ENCODE measurements at regions not wholly inside any gene's neighbourhood (a gene's known extent, or its start where the extent isn't known, plus 50 kb on each side); places are given as distances from the start of the nearest gene placed in this dataset.
A peak's percentile ranks its signal among the peaks of the same experiment; 100 is the strongest.

DNA sequence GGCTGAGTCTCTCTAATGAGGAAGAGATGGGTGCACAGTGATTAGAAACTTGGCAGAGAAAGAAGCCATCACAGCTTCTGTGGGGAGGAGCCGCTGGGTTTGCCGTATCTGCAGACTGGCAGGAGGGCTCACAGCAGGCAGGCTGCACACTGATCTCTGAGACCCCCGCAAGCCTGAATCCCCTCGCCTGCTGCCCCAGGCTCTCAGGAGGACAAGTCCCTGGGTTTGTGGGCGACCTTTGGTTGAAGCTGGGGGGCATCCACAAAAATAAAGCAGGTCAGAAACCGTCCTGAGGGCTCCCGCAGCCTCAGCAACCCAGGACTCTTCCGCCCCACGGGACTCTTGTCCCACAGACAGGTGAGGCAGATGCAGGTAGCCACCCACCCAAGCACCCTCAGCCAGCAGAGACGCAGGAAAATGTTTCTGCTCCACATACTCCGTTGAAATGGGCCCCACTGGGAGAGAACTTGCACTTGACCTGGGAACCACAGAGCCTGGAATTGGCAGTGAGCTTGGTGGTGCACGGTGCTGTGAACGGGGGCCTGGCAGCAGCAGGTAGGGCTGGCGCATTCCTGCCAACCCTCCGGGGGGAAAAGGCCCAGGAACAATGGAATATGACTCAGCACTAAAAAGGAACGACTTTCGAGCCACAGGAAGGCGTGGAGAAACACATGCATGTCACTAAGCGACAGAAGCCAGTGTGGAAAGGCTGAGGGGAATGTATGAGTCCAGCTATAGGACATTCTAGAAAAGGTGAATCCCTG lies 89.9 kb downstream of the YTHDF1 start:
- Histone ChIP-seq H4K8ac (ENCODE audit: low read depth, low read length) (no peak overlapping the region), H2AFZ (ENCODE audit: low read length) (no peak overlapping the region), H4K91ac (ENCODE audit: low read depth, low read length, poor library complexity) (no peak overlapping the region), H3K79me1 (ENCODE audit: low read depth, low read length) (no peaks in the 10 kb centered on the region), H2BK15ac (ENCODE audit: low read length) (no peak overlapping the region), H2BK12ac (ENCODE audit: low read length) (no peak overlapping the region), H3K27me3 (ENCODE audit: control insufficient read depth in 3 of 3, insufficient read depth in 3 of 3, low read depth in 1 of 3, low read length in 3 of 3) (peaks cover 0 to 65% (median 2%) of the 10 kb centered on the region in 3 experiments), H2AK5ac (ENCODE audit: low read depth, low read length) (no peak overlapping the region), H3K23ac (ENCODE audit: low read depth, low read length, poor library complexity) (no peak overlapping the region), H3K4ac (ENCODE audit: low read length) (no peak overlapping the region), H3K18ac (ENCODE audit: low read length) (no peak overlapping the region), H2BK5ac (ENCODE audit: low read length) (no peak overlapping the region), H3K27ac (replicated peaks; ENCODE audit: low read length) (no peak overlapping the region), H3K14ac (ENCODE audit: low read length) (no peak overlapping the region), H3K9ac (ENCODE audit: low read depth, low read length, poor library complexity) (no peak overlapping the region), H3K9me3 (replicated peaks in 1 of 2; ENCODE audit: control insufficient read depth in 2 of 2, insufficient read depth in 1 of 2, low read depth in 1 of 2, low read length in 2 of 2) (no peaks in the 10 kb centered on the region), H3K4me1 (ENCODE audit: control insufficient read depth in 2 of 2, insufficient read depth in 1 of 2, low read depth in 1 of 2, low read length in 2 of 2) (peaks cover 7 to 11% of the 10 kb centered on the region in 2 donors), H3K36me3 (replicated peaks in 1 of 2; ENCODE audit: control insufficient read depth in 2 of 2, insufficient read depth in 2 of 2, low read length in 2 of 2) (no peaks in the 10 kb centered on the region), H3K4me2 (ENCODE audit: insufficient read depth, low read length, poor library complexity, severe bottlenecking) (no peak overlapping the region), H3K4me3 (ENCODE audit: low read length in 2 of 2) (no peak overlapping the region), H2BK120ac (ENCODE audit: low read depth, low read length) (no peak overlapping the region)
- no peak for DNase-seq (ENCODE audit: low spot score)
- WGBS, 2 donors (ENCODE audit: extremely low coverage in 2 of 2, insufficient read length in 2 of 2, insufficient replicate concordance in 1 of 2) = no CpG with 5 or more reads among the region's 19 CpGs

DNA sequence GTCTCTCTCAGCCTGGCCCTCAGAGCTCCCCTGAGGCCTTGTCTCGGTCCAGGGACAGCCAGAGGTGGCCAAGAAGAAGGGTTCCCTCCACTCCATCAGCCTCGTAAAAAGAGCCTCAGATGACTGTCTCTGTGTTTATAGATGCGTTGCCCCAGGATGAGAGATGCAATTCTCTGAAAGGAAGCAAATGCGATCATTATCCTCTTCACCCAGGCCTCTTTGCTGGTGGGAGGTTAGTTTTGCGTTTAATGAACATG lies 90.4 kb downstream of the YTHDF1 start:
- H4K91ac ChIP-seq (ENCODE audit: low read depth, low read length, poor library complexity) = no peak overlapping the region
- no peak overlapping the region for H3K4me3 ChIP-seq (ENCODE audit: low read length in 2 of 2)
- peaks cover 0 to 60% (median 2%) of the 10 kb centered on the region in 3 experiments for H3K27me3 ChIP-seq (ENCODE audit: control insufficient read depth in 3 of 3, insufficient read depth in 3 of 3, low read depth in 1 of 3, low read length in 3 of 3)

DNA sequence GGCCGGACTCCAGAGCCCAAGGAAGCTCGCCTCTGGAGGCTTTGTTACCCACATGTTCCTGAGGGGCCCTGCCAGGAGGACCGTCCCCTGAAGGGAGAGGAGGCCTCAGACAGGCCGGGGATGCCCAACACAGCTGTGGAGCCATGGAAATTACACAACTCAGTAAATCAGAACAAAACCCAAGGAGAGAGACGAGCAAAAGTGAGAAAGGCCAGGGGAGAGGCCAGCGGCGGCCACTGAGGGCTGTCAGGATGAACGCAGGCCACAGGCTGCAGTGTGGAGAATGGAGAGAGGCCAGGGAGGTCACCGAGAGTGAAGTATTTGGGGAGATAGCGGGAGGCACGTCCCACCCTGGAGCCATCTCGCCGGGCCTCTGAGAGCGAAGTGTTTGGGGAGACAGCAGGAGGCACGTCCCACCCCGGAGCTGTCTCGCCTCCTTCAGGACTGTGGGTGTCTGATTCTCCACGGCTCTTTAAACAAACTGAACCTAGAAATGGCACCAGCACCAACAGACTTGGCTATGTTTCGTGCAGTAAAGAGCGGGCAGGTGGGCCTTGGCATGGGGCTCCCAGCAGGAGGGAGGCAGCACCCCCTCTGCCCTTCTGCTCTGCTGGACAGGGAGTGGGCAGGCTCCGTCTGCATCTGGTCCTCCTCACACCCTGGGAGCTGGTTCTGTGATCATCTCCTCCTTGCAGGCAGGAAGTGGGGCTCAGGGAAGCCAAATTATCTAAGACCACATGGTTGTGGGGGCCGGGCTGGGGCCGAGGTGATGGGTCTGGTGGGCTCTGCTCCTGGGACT lies 91.0 kb downstream of the YTHDF1 start:
- no CpG with 5 or more reads among the region's 23 CpGs for WGBS, 2 donors (ENCODE audit: extremely low coverage in 2 of 2, insufficient read length in 2 of 2, insufficient replicate concordance in 1 of 2)
- H3K36me3 ChIP-seq (replicated peaks in 1 of 2; ENCODE audit: control insufficient read depth in 2 of 2, insufficient read depth in 2 of 2, low read length in 2 of 2) = no peaks in the 10 kb centered on the region
- no peaks in the 10 kb centered on the region for H3K9me3 ChIP-seq (replicated peaks in 1 of 2; ENCODE audit: control insufficient read depth in 2 of 2, insufficient read depth in 1 of 2, low read depth in 1 of 2, low read length in 2 of 2)
- no peak overlapping the region for H2BK120ac ChIP-seq (ENCODE audit: low read depth, low read length)
- peaks cover 0 to 62% (median 2%) of the 10 kb centered on the region in 3 experiments for H3K27me3 ChIP-seq (ENCODE audit: control insufficient read depth in 3 of 3, insufficient read depth in 3 of 3, low read depth in 1 of 3, low read length in 3 of 3)
- H2BK15ac ChIP-seq (ENCODE audit: low read length) = no peak overlapping the region
- peak overlapping the region; percentile 75 for H3K18ac ChIP-seq (ENCODE audit: low read length)
- no peak overlapping the region for H3K4me2 ChIP-seq (ENCODE audit: insufficient read depth, low read length, poor library complexity, severe bottlenecking)
- H4K91ac ChIP-seq (ENCODE audit: low read depth, low read length, poor library complexity) = no peak overlapping the region
- no peak overlapping the region for H2BK12ac ChIP-seq (ENCODE audit: low read length)
- peak overlapping the region; percentile 2 for H3K9ac ChIP-seq (ENCODE audit: low read depth, low read length, poor library complexity)
- H3K79me1 ChIP-seq (ENCODE audit: low read depth, low read length) = peaks cover 4% of the 10 kb centered on the region
- H2BK5ac ChIP-seq (ENCODE audit: low read length) = no peak overlapping the region
- H3K23ac ChIP-seq (ENCODE audit: low read depth, low read length, poor library complexity) = no peak overlapping the region
- H3K14ac ChIP-seq (ENCODE audit: low read length) = no peak overlapping the region
- H3K4me3 ChIP-seq (ENCODE audit: low read length in 2 of 2) = no peak overlapping the region
- DNase-seq (ENCODE audit: low spot score) = no peak
- no peak overlapping the region for H2AFZ ChIP-seq (ENCODE audit: low read length)
- H2AK5ac ChIP-seq (ENCODE audit: low read depth, low read length) = no peak overlapping the region
- no peak overlapping the region for H3K4ac ChIP-seq (ENCODE audit: low read length)
- no peak overlapping the region for H4K8ac ChIP-seq (ENCODE audit: low read depth, low read length)
- H3K27ac ChIP-seq (replicated peaks; ENCODE audit: low read length) = peak overlapping the region; percentile 18
- H3K4me1 ChIP-seq (ENCODE audit: control insufficient read depth in 2 of 2, insufficient read depth in 1 of 2, low read depth in 1 of 2, low read length in 2 of 2) = peaks cover 4 to 8% of the 10 kb centered on the region in 2 donors

More for the DNA sequence above, 90.4 kb downstream of the YTHDF1 start:
- DNase-seq (ENCODE audit: low spot score) = no peak
- H3K4me1 ChIP-seq (ENCODE audit: control insufficient read depth in 2 of 2, insufficient read depth in 1 of 2, low read depth in 1 of 2, low read length in 2 of 2) = peaks cover 5 to 11% of the 10 kb centered on the region in 2 donors
- H3K14ac ChIP-seq (ENCODE audit: low read length) = no peak overlapping the region
- no peaks in the 10 kb centered on the region for H3K79me1 ChIP-seq (ENCODE audit: low read depth, low read length)
- no peak overlapping the region for H3K4me2 ChIP-seq (ENCODE audit: insufficient read depth, low read length, poor library complexity, severe bottlenecking)
- H3K9ac ChIP-seq (ENCODE audit: low read depth, low read length, poor library complexity) = no peak overlapping the region
- no peaks in the 10 kb centered on the region for H3K36me3 ChIP-seq (replicated peaks in 1 of 2; ENCODE audit: control insufficient read depth in 2 of 2, insufficient read depth in 2 of 2, low read length in 2 of 2)
- H2BK15ac ChIP-seq (ENCODE audit: low read length) = no peak overlapping the region
- no peak overlapping the region for H3K27ac ChIP-seq (replicated peaks; ENCODE audit: low read length)
- WGBS, 2 donors (ENCODE audit: extremely low coverage in 2 of 2, insufficient read length in 2 of 2, insufficient replicate concordance in 1 of 2) = no CpG with 5 or more reads among the region's 5 CpGs
- H2AK5ac ChIP-seq (ENCODE audit: low read depth, low read length) = no peak overlapping the region
- no peak overlapping the region for H2BK5ac ChIP-seq (ENCODE audit: low read length)
- no peaks in the 10 kb centered on the region for H3K9me3 ChIP-seq (replicated peaks in 1 of 2; ENCODE audit: control insufficient read depth in 2 of 2, insufficient read depth in 1 of 2, low read depth in 1 of 2, low read length in 2 of 2)
- no peak overlapping the region for H4K8ac ChIP-seq (ENCODE audit: low read depth, low read length)
- H2AFZ ChIP-seq (ENCODE audit: low read length) = no peak overlapping the region
- no peak overlapping the region for H3K23ac ChIP-seq (ENCODE audit: low read depth, low read length, poor library complexity)
- H3K18ac ChIP-seq (ENCODE audit: low read length) = no peak overlapping the region
- no peak overlapping the region for H2BK120ac ChIP-seq (ENCODE audit: low read depth, low read length)
- H2BK12ac ChIP-seq (ENCODE audit: low read length) = no peak overlapping the region
- no peak overlapping the region for H3K4ac ChIP-seq (ENCODE audit: low read length)

DNA sequence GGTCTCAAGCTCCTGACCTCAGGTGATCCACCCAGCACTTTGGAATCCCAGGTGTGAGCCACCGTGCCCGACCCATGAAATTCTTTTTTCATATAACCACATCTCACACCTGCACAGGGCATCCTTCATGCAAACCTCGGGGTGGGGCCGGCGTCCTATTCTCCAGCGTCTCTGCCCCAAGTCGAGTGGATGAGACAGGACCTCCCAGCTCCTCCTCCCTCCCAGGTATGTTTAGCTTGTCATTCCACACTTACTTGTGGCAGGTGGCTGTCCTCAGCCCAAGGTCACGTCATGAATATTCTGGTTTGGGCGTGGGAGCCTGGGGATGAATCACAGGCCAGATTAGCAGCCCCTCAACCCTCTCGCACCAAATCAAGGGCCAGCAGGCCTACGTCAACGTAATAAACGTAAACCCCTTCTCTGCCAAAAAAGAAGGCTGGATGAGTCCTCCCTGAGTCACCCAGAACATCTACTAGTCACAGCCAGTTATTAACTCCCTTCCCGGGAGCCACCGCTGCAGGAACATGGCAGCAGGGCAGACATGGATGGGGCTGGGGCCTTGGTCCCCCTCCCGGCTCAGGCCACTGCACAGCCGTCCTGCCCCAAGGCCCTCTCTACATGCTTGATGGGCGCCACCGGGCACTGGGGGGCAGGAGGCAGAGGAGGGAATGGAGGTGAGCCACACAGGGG lies 91.7 kb downstream of the YTHDF1 start:
- no peak overlapping the region for H3K14ac ChIP-seq (ENCODE audit: low read length)
- no peak overlapping the region for H3K4ac ChIP-seq (ENCODE audit: low read length)
- peaks cover 0 to 66% (median 2%) of the 10 kb centered on the region in 3 experiments for H3K27me3 ChIP-seq (ENCODE audit: control insufficient read depth in 3 of 3, insufficient read depth in 3 of 3, low read depth in 1 of 3, low read length in 3 of 3)
- no peak overlapping the region for H3K9ac ChIP-seq (ENCODE audit: low read depth, low read length, poor library complexity)
- peaks cover 4 to 7% of the 10 kb centered on the region in 2 donors for H3K4me1 ChIP-seq (ENCODE audit: control insufficient read depth in 2 of 2, insufficient read depth in 1 of 2, low read depth in 1 of 2, low read length in 2 of 2)
- no peaks in the 10 kb centered on the region for H3K9me3 ChIP-seq (replicated peaks in 1 of 2; ENCODE audit: control insufficient read depth in 2 of 2, insufficient read depth in 1 of 2, low read depth in 1 of 2, low read length in 2 of 2)
- H2AK5ac ChIP-seq (ENCODE audit: low read depth, low read length) = no peak overlapping the region
- H3K4me3 ChIP-seq (ENCODE audit: low read length in 2 of 2) = no peak overlapping the region
- no peak overlapping the region for H4K8ac ChIP-seq (ENCODE audit: low read depth, low read length)
- peaks cover 6% of the 10 kb centered on the region for H3K79me1 ChIP-seq (ENCODE audit: low read depth, low read length)
- no peak overlapping the region for H3K27ac ChIP-seq (replicated peaks; ENCODE audit: low read length)
- no peaks in the 10 kb centered on the region for H3K36me3 ChIP-seq (replicated peaks in 1 of 2; ENCODE audit: control insufficient read depth in 2 of 2, insufficient read depth in 2 of 2, low read length in 2 of 2)
- no peak overlapping the region for H3K18ac ChIP-seq (ENCODE audit: low read length)
- H2BK12ac ChIP-seq (ENCODE audit: low read length) = no peak overlapping the region
- no peak for DNase-seq (ENCODE audit: low spot score)
- no peak overlapping the region for H4K91ac ChIP-seq (ENCODE audit: low read depth, low read length, poor library complexity)
- H2BK120ac ChIP-seq (ENCODE audit: low read depth, low read length) = no peak overlapping the region
- no peak overlapping the region for H2BK15ac ChIP-seq (ENCODE audit: low read length)
- WGBS, 2 donors (ENCODE audit: extremely low coverage in 2 of 2, insufficient read length in 2 of 2, insufficient replicate concordance in 1 of 2) = no CpG with 5 or more reads among the region's 19 CpGs
- no peak overlapping the region for H3K4me2 ChIP-seq (ENCODE audit: insufficient read depth, low read length, poor library complexity, severe bottlenecking)
- no peak overlapping the region for H2AFZ ChIP-seq (ENCODE audit: low read length)
- no peak overlapping the region for H2BK5ac ChIP-seq (ENCODE audit: low read length)
- H3K23ac ChIP-seq (ENCODE audit: low read depth, low read length, poor library complexity) = no peak overlapping the region

Data from neuronal stem cell (in vitro differentiated cells).